K562 (cell line): ENCODE measurements at regions not wholly inside any gene's neighbourhood (a gene's known extent, or its start where the extent isn't known, plus 50 kb on each side); places are given as distances from the start of the nearest gene placed in this dataset.

Experiments
- ATAC-seq: fragments of 200-7000 bp; cut with Tn5 transposase; 3 replicates; pipeline ENCODE4 v1.9.1; 2020; ENCODE audit warnings: moderate library complexity
- BruUV-seq: library from RNA; stranded (reverse); fragments of 400-500 nt; replicated peaks from 2 replicates; lab custom pipeline; 2021; lab: Mats Ljungman, UMichigan
- CTCF ChIA-PET: fragments of 300-600 bp; formaldehyde crosslinking; extraction: SDS; loops from one replicate; lab custom pipeline; 2021; ENCODE audit warnings: low intra/inter-chr PET ratio; lab: Yijun Ruan, JAX
- POLR2A ChIA-PET: fragments of 300-600, 350-650 bp; sonication (Branson Sonifier 250); formaldehyde crosslinking; extraction: SDS; loops from one replicate; lab custom pipeline; 2021; ENCODE audit warnings: antibody characterized with exemption, inconsistent platforms; lab: Yijun Ruan, JAX
- DNase-seq, 4 experiments: peaks; one replicate each; pipeline versions ENCODE4 v3.0.0 to v3.0.0-alpha.2; 2011 to 2018; ENCODE audit warnings: low spot score in 3 of 4, mixed read lengths in 3 of 4; ENCODE audit errors: extremely low read depth in 1 of 4
- FAIRE-seq: peaks from 2 replicates; lab custom pipeline; 2011; peaks lifted over from hg19 to GRCh38; lab: Jason Lieb, UNC
- H2AFZ ChIP-seq: 2 replicates; pipeline ENCODE4 v1.6.0; 2011; ENCODE audit warnings: low read depth, low read length, control low read depth, inconsistent platforms
- H3K27ac ChIP-seq: fragments of 200-600 bp; 3 replicates; pipeline ENCODE4 v1.8.0; 2011; ENCODE audit warnings: low read depth, mild to moderate bottlenecking, control low read depth, inconsistent platforms, low read length, moderate library complexity, mixed read lengths; ENCODE audit errors: extremely low read depth
- H3K27me3 ChIP-seq, 2 experiments: fragments of 300-600 bp in 1 of 2; 2 replicates in 1 of 2; 3 replicates in 1 of 2; pipeline versions ENCODE4 v1.6.0 to v1.8.0; 2011; ENCODE audit warnings: inconsistent platforms in 2 of 2, low read length in 2 of 2, mild to moderate bottlenecking in 1 of 2, mixed read lengths in 1 of 2, moderate library complexity in 1 of 2; ENCODE audit not compliant: control insufficient read depth in 2 of 2, insufficient read depth in 2 of 2
- H3K36me3 ChIP-seq: fragments of 300-600 bp; 3 replicates; pipeline ENCODE4 v1.8.0; 2011; ENCODE audit warnings: mild to moderate bottlenecking, low read length, inconsistent platforms; ENCODE audit not compliant: control insufficient read depth, insufficient read depth
- H3K4me1 ChIP-seq, 2 experiments: fragments of 200-600 bp in 1 of 2; replicated peaks in 1 of 2; 2 replicates in 1 of 2; 3 replicates in 1 of 2; pipeline versions ENCODE4 v1.5.1 to v1.8.0; 2011; ENCODE audit warnings: inconsistent platforms in 2 of 2, low read length in 2 of 2, mild to moderate bottlenecking in 1 of 2, mixed read lengths in 1 of 2, moderate library complexity in 1 of 2; ENCODE audit not compliant: control insufficient read depth in 2 of 2, insufficient read depth in 2 of 2
- H3K4me2 ChIP-seq: 2 replicates; pipeline ENCODE4 v1.6.1; 2011; ENCODE audit warnings: low read length, control low read depth, inconsistent platforms, mixed read lengths; ENCODE audit not compliant: insufficient read depth
- H3K4me3 ChIP-seq: fragments of 200-600 bp; sonication (generic), shearing (Covaris generic); 2 replicates; pipeline ENCODE4 v1.5.1; 2016; ENCODE audit warnings: control low read depth, inconsistent platforms
- H3K79me2 ChIP-seq: fragments of 200-600 bp; 3 replicates; pipeline ENCODE4 v1.8.0; 2011; ENCODE audit warnings: low read length, inconsistent platforms; ENCODE audit not compliant: control insufficient read depth, insufficient read depth
- H3K9ac ChIP-seq, 2 experiments: 2 replicates each; pipeline versions ENCODE4 v1.6.0 to v1.6.1; 2011; ENCODE audit warnings: low read depth in 2 of 2, low read length in 2 of 2, control low read depth in 1 of 2, inconsistent platforms in 1 of 2, mild to moderate bottlenecking in 1 of 2, mixed read lengths in 1 of 2; ENCODE audit not compliant: insufficient read depth in 1 of 2
- H3K9me1 ChIP-seq: one replicate; pipeline ENCODE4 v1.6.0; 2011; ENCODE audit warnings: inconsistent platforms, mild to moderate bottlenecking, low read length, moderate library complexity; ENCODE audit not compliant: control insufficient read depth, insufficient read depth
- H3K9me3 ChIP-seq: replicated peaks from 2 replicates; pipeline ENCODE4 v1.5.1; 2011; ENCODE audit warnings: low read depth, low read length, inconsistent platforms; ENCODE audit not compliant: control insufficient read depth, insufficient read depth
- H4K20me1 ChIP-seq: replicated peaks from 2 replicates; pipeline ENCODE4 v1.6.1; 2011; ENCODE audit warnings: low read length, inconsistent platforms, mixed read lengths; ENCODE audit not compliant: control insufficient read depth, insufficient read depth
- BCL6 ChIP-seq: fragments of 250-450 bp; sonication (Bioruptor Pico); IDR thresholded peaks from 2 replicates; pipeline ENCODE4 v1.4.0; 2020
- CREBBP ChIP-seq: IDR thresholded peaks from one replicate; pipeline ENCODE4 v1.6.1; 2012; ENCODE audit warnings: low read depth, mild to moderate bottlenecking, control low read depth, inconsistent platforms, low read length
- DACH1 ChIP-seq: fragments of 450-650 bp; IDR thresholded peaks from 2 replicates; pipeline ENCODE4 v1.6.1; 2018; ENCODE audit not compliant: partially characterized antibody
- ETV1 ChIP-seq: fragments of 450-650 bp; conservative IDR thresholded peaks from 2 replicates; pipeline ENCODE4 v1.6.1; 2016; ENCODE audit warnings: missing genetic modification characterization, control low read depth, low read depth, missing compliant biosample characterization
- FOXM1 ChIP-seq, 2 experiments: fragments of 450-650 bp in 1 of 2; sonication (generic) in 1 of 2; formaldehyde crosslinking in 1 of 2; IDR thresholded peaks; 2 replicates each; pipeline versions ENCODE4 v1.6.1 to v1.9.0; 2017 to 2022; ENCODE audit warnings: low read depth in 2 of 2, mild to moderate bottlenecking in 2 of 2, missing genetic modification reagents in 1 of 2, moderate library complexity in 1 of 2
- HDAC1 ChIP-seq, 2 experiments: fragments of 450-650 bp; IDR thresholded peaks; 2 replicates each; pipeline ENCODE4 v1.6.1; 2016 to 2017; ENCODE audit warnings: inconsistent platforms in 1 of 2, mild to moderate bottlenecking in 1 of 2, moderate library complexity in 1 of 2
- RBBP5 ChIP-seq: fragments of 200-600 bp; sonication (generic); IDR thresholded peaks from 2 replicates; pipeline ENCODE4 v1.6.1; 2012; ENCODE audit warnings: borderline replicate concordance, mild to moderate bottlenecking, low read length, control low read depth, inconsistent platforms; ENCODE audit not compliant: insufficient read depth, poor library complexity, severe bottlenecking
- SOX6 ChIP-seq: fragments of 450-650 bp; IDR thresholded peaks from 2 replicates; pipeline ENCODE4 v1.6.1; 2014; ENCODE audit warnings: mild to moderate bottlenecking
- ZBTB17 ChIP-seq: fragments of 450-650 bp; formaldehyde crosslinking; IDR thresholded peaks from 2 replicates; pipeline ENCODE4 v1.4.0; 2020; ENCODE audit warnings: mild to moderate bottlenecking
- ZFP36 ChIP-seq: fragments of 150-350 bp; IDR thresholded peaks from 2 replicates; pipeline ENCODE4 v1.6.1; 2018; ENCODE audit warnings: low read length, low read depth; ENCODE audit not compliant: partially characterized antibody
- ZNF507 ChIP-seq: conservative IDR thresholded peaks from 2 replicates; pipeline ENCODE4 v1.6.1; 2017; ENCODE audit warnings: missing genetic modification characterization, missing compliant biosample characterization
- WGBS: fragments of 100-300 bp; shearing (Covaris generic); methylation state at CpG from one replicate; pipeline ENCODE4 v1.1.6; 2016; ENCODE audit warnings: low coverage, mixed read lengths; ENCODE audit not compliant: insufficient coverage; ENCODE audit errors: missing lambda C conversion rate; 5-methylcytosine and 5-hydroxymethylcytosine counted together
- in situ Hi-C: fragments of 300-500 bp; cut with MboI; formaldehyde crosslinking; loops from 4 replicates; pipeline ENCODE4 v1.15.0; 2018; ENCODE audit warnings: inconsistent platforms, mixed read lengths
- intact Hi-C: fragments of 100-400 bp; cut with micrococcal nuclease; formaldehyde crosslinking; loops from 2 replicates; pipeline ENCODE4 v1.14.2; 2022
- TF ChIP-seq, protein P1 (sequence below): sonication (generic); formaldehyde crosslinking; IDR thresholded peaks from 2 replicates; pipeline ENCODE4 v1.8.0; 2022; ENCODE audit warnings: missing genetic modification reagents, mild to moderate bottlenecking, borderline replicate concordance
- TF ChIP-seq, protein P2 (sequence below), 2 experiments: fragments of 450-650 bp; IDR thresholded peaks; 2 replicates each; pipeline ENCODE4 v1.6.1; 2018; ENCODE audit warnings: mild to moderate bottlenecking in 2 of 2, low read depth in 1 of 2; ENCODE audit not compliant: partially characterized antibody in 2 of 2
- TF ChIP-seq, protein P3 (sequence below): fragments of 450-650 bp; formaldehyde crosslinking; IDR thresholded peaks from 2 replicates; pipeline ENCODE4 v1.4.0; 2020; ENCODE audit warnings: mild to moderate bottlenecking, moderate library complexity

DNA sequence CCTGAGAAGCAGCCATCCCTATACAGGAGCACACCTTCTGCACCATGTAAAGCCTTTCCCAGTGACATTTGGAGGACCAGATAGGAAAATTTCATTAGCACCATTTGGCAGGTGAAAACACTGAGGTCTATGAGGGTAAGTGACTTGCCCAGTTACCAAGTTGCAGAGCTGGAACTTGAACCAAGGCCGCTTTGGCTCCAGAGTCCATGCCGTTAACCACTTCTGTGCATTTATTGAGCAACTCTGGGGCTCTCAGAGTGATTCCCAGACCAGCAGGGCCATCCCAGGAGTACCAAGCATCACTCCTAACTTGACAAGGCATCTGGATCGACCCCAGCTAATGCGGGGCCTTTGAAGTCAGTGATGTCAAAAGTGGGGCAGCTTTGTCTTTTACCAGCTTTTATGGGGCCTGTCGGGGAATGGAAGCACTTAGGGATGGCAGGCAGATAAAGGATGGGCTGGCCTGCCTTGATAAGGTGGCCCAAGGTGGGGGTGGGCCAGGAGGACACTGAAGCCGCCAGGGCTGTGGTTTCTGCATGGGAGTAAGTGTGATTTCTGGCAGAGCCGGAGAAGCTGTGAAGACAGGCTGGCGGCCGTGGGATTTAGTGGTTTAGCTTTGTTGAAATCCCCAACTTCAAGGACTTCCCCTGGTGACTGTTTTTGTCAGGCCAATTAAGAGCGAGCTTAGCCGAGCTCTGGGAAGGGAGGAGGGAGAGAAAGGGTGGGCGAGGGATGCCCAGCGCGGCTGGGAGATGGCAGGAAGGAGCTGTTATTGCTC lies 127.3 kb downstream of the MACROH2A1 start:
- intact Hi-C loops, result loop anchor here (2.0 kb wide), 1 partner anchor 25 kb away; no protein-coding TSS in a partner anchor
- 3% methylated on average over 14 of the region's 14 CpGs for WGBS
- peaks cover 7% of the 10 kb centered on the region for H3K9me1 ChIP-seq
- peak overlapping the region; percentile 77 for H3K4me2 ChIP-seq
- in situ Hi-C loops, result no loop called here
- H3K4me3 ChIP-seq, result peak overlapping the region; percentile 2; the same call in 1 of the 2 replicates
- H3K9ac ChIP-seq, result peak overlapping the region; percentile 39 to 87; a peak in 3 of 4 replicates
- no peaks in the 10 kb centered on the region for H3K27me3 ChIP-seq
- H3K9me3 ChIP-seq, result no peaks in the 10 kb centered on the region
- DNase-seq (peak; percentile 85 to 96 (median 90)), ATAC-seq (peak; percentile 95), FAIRE-seq (peak; percentile 97)
- BruUV-seq, result no TSS peak
- ChIA-PET CTCF (interaction anchor here (0.7 kb wide), 1 partner anchor 1613 kb away, joined by 3 read pairs; no protein-coding TSS in a partner anchor), POLR2A (interaction anchor here (0.5 to 1.4 kb wide), 12 partner anchors 9 to 532 kb away, joined by 3 to 6 read pairs (median 4); no protein-coding TSS in a partner anchor)
- no peaks in the 10 kb centered on the region for H3K36me3 ChIP-seq
- no peaks in the 10 kb centered on the region for H3K79me2 ChIP-seq
- H3K4me1 ChIP-seq, result peaks cover 21% of the 10 kb centered on the region in 2 experiments
- H3K27ac ChIP-seq, result peak overlapping the region; percentile 51; the same call in 2 of the 3 replicates
- H2AFZ ChIP-seq, result peak overlapping the region; percentile 81
- H4K20me1 ChIP-seq, result peaks cover 13% of the 10 kb centered on the region
- TF ChIP-seq DACH1, result peak; percentile 52
- 0 out of 2 replicates have a peak, but pooled peaks have one; percentile 28 for TF ChIP-seq BCL6
- peak; percentile 22 for TF ChIP-seq ZFP36
- peak; percentile 63; the same call in 1 of the 2 replicates for TF ChIP-seq ZBTB17 (CRISPR knock-in tag)
- peak; percentile 90 for TF ChIP-seq FOXM1 (IDR thresholded peaks at IDR 0.05; ENCODE audit: low read depth)
- TF ChIP-seq FOXM1 (CRISPR knock-in tag; IDR thresholded peaks at IDR 0.05; ENCODE audit: low read depth), result no peak
- no peak for TF ChIP-seq ZNF507 (tag)
- TF ChIP-seq, protein P1, sequence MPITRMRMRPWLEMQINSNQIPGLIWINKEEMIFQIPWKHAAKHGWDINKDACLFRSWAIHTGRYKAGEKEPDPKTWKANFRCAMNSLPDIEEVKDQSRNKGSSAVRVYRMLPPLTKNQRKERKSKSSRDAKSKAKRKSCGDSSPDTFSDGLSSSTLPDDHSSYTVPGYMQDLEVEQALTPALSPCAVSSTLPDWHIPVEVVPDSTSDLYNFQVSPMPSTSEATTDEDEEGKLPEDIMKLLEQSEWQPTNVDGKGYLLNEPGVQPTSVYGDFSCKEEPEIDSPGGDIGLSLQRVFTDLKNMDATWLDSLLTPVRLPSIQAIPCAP, result no peak; the same call in 1 of the 2 replicates
- no peak for TF ChIP-seq CREBBP
- TF ChIP-seq ETV1 (tag), result peak; percentile 17
- TF ChIP-seq HDAC1 (IDR thresholded peaks at IDR 0.05), result peak; percentile 34 to 95; a peak in 2 of 4 replicates
- no peak for TF ChIP-seq RBBP5
- peak; percentile 96 for TF ChIP-seq SOX6
- TF ChIP-seq, protein P2, sequence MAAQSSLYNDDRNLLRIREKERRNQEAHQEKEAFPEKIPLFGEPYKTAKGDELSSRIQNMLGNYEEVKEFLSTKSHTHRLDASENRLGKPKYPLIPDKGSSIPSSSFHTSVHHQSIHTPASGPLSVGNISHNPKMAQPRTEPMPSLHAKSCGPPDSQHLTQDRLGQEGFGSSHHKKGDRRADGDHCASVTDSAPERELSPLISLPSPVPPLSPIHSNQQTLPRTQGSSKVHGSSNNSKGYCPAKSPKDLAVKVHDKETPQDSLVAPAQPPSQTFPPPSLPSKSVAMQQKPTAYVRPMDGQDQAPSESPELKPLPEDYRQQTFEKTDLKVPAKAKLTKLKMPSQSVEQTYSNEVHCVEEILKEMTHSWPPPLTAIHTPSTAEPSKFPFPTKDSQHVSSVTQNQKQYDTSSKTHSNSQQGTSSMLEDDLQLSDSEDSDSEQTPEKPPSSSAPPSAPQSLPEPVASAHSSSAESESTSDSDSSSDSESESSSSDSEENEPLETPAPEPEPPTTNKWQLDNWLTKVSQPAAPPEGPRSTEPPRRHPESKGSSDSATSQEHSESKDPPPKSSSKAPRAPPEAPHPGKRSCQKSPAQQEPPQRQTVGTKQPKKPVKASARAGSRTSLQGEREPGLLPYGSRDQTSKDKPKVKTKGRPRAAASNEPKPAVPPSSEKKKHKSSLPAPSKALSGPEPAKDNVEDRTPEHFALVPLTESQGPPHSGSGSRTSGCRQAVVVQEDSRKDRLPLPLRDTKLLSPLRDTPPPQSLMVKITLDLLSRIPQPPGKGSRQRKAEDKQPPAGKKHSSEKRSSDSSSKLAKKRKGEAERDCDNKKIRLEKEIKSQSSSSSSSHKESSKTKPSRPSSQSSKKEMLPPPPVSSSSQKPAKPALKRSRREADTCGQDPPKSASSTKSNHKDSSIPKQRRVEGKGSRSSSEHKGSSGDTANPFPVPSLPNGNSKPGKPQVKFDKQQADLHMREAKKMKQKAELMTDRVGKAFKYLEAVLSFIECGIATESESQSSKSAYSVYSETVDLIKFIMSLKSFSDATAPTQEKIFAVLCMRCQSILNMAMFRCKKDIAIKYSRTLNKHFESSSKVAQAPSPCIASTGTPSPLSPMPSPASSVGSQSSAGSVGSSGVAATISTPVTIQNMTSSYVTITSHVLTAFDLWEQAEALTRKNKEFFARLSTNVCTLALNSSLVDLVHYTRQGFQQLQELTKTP (IDR thresholded peaks at IDR 0.05; ENCODE audit: low read depth in 1 of 2, partially characterized antibody in 2 of 2), result peak in 1 of 2 experiments; percentile 36
- TF ChIP-seq, protein P3, sequence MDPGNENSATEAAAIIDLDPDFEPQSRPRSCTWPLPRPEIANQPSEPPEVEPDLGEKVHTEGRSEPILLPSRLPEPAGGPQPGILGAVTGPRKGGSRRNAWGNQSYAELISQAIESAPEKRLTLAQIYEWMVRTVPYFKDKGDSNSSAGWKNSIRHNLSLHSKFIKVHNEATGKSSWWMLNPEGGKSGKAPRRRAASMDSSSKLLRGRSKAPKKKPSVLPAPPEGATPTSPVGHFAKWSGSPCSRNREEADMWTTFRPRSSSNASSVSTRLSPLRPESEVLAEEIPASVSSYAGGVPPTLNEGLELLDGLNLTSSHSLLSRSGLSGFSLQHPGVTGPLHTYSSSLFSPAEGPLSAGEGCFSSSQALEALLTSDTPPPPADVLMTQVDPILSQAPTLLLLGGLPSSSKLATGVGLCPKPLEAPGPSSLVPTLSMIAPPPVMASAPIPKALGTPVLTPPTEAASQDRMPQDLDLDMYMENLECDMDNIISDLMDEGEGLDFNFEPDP, result no peak
